Tibial artery (tissue), 4 donors: ENCODE measurements at regions not wholly inside any gene's neighbourhood (a gene's known extent, or its start where the extent isn't known, plus 50 kb on each side); places are given as distances from the start of the nearest gene placed in this dataset.

Experiments
- DNase-seq, 2 donors: peaks; one replicate each; pipeline ENCODE4 v3.0.0-alpha.2; 2019
- H3K27ac ChIP-seq, 2 donors: fragments of 200-600 bp; sonication (generic) in 1 of 2; 1 replicate in 1 of 2; 2 replicates in 1 of 2; pipeline ENCODE4 v1.5.1; 2018 to 2019; ENCODE audit warnings: mild to moderate bottlenecking in 1 of 2
- H3K27me3 ChIP-seq, 2 donors: fragments of 200-600 bp; sonication (generic) in 1 of 2; one replicate each; pipeline versions ENCODE4 v1.5.1 to v1.6.0; 2016 to 2019
- H3K36me3 ChIP-seq, 3 donors: fragments of 200-600 bp; sonication (generic) in 2 of 3; one replicate each; pipeline ENCODE4 v1.5.1; 2016 to 2019; ENCODE audit warnings: mild to moderate bottlenecking in 2 of 3
- H3K4me1 ChIP-seq, 4 donors: fragments of 200-600 bp; sonication (generic) in 2 of 4; 1 replicate in 3 of 4; 2 replicates in 1 of 4; pipeline ENCODE4 v1.5.1; 2016 to 2019
- H3K4me3 ChIP-seq, 2 donors: fragments of 200-600 bp; sonication (generic) in 1 of 2; 1 replicate in 1 of 2; 2 replicates in 1 of 2; pipeline ENCODE4 v1.5.1; 2018 to 2019; ENCODE audit warnings: mild to moderate bottlenecking in 2 of 2
- H3K9me3 ChIP-seq, 3 donors: fragments of 200-600 bp; sonication (generic) in 1 of 3; one replicate each; pipeline ENCODE4 v1.5.1; 2016 to 2019
- intact Hi-C: fragments of 100-400 bp; cut with DNase I; formaldehyde crosslinking; loops from one replicate; pipeline ENCODE4 v1.15.0; 2023; ENCODE audit warnings: low total_unique reads
- TF ChIP-seq, protein P1 (sequence below), 2 experiments: fragments of 200-600 bp in 1 of 2; fragments of 450-650 bp in 1 of 2; IDR thresholded peaks; one replicate each; pipeline ENCODE4 v1.5.1; 2017 to 2019; ENCODE audit warnings: antibody characterized with exemption in 2 of 2, mild to moderate bottlenecking in 1 of 2, moderate library complexity in 1 of 2

DNA sequence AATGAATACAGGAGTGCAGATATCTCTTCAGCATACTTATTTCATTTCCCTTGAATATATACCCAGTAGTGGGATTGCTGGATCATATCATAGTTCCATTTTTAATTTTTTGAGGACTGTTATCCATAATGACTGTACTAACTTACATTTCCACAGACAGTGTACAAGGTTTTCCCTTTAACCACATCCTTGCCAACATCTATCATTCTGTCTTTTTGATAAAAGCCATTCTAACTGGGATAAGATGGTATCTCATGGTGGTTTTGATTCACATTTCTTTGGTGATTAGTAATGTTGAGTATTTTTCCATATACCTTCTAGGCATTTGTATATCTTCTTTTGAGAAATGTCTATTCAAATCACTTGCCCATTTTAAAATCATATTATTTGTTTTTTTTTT lies 325.2 kb downstream of the CYP26B1 start:
- no peak overlapping the region for H3K4me3 ChIP-seq
- TF ChIP-seq, protein P1, sequence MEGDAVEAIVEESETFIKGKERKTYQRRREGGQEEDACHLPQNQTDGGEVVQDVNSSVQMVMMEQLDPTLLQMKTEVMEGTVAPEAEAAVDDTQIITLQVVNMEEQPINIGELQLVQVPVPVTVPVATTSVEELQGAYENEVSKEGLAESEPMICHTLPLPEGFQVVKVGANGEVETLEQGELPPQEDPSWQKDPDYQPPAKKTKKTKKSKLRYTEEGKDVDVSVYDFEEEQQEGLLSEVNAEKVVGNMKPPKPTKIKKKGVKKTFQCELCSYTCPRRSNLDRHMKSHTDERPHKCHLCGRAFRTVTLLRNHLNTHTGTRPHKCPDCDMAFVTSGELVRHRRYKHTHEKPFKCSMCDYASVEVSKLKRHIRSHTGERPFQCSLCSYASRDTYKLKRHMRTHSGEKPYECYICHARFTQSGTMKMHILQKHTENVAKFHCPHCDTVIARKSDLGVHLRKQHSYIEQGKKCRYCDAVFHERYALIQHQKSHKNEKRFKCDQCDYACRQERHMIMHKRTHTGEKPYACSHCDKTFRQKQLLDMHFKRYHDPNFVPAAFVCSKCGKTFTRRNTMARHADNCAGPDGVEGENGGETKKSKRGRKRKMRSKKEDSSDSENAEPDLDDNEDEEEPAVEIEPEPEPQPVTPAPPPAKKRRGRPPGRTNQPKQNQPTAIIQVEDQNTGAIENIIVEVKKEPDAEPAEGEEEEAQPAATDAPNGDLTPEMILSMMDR (IDR thresholded peaks at IDR 0.05): no peak
- no peaks in the 10 kb centered on the region for H3K4me1 ChIP-seq
- no peaks in the 10 kb centered on the region for H3K9me3 ChIP-seq
- H3K27me3 ChIP-seq: no peaks in the 10 kb centered on the region
- H3K27ac ChIP-seq: no peak overlapping the region
- intact Hi-C loops: no loop called here
- H3K36me3 ChIP-seq: no peaks in the 10 kb centered on the region
- DNase-seq: no peak

DNA sequence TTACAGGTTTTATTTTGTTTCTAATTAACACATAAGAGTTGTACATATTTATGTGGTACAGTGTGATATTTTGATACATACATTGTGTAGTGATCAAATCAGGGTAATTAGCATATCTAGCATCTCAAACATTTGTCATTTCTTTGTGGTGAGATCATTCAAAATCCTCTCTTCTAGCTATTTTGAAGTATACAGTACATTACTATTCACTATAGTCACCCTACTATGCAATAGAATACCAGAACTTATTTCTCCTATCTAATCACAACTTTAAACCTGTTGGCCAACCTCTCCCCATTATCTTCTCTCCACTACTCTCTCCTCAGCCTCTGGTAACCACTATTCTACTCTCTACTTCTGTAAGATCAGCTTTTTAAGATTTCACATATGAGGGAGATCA lies 325.8 kb downstream of the CYP26B1 start:
- intact Hi-C loops: no loop called here
- TF ChIP-seq, protein P1 (IDR thresholded peaks at IDR 0.05): no peak
- H3K36me3 ChIP-seq: no peaks in the 10 kb centered on the region
- H3K4me1 ChIP-seq: no peaks in the 10 kb centered on the region
- DNase-seq: no peak
- H3K4me3 ChIP-seq: no peak overlapping the region
- H3K27me3 ChIP-seq: no peaks in the 10 kb centered on the region
- no peaks in the 10 kb centered on the region for H3K9me3 ChIP-seq
- no peak overlapping the region for H3K27ac ChIP-seq

DNA sequence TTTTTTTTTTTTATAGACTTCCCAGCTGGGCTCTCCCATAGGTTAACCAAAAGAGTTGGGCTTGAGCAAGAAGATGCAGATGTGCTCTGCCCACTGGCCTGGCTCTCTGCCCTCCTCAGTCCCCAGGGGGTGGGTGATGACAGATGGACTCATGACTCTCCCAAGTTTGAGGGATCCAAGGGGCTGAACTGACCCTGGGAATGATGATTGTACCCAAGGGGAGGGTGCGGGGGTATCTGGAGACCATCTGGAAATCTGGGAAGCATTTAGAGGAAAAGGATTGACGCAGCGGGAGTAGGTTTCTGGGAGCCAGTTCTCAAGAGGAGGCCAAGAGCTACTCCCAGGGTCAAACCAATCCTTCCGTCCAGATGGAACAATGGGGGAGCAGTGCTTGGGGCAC lies 330.8 kb downstream of the CYP26B1 start:
- intact Hi-C loops: no loop called here
- Histone ChIP-seq H3K36me3 (no peaks in the 10 kb centered on the region), H3K27ac (no peak overlapping the region), H3K9me3 (no peaks in the 10 kb centered on the region), H3K27me3 (no peaks in the 10 kb centered on the region), H3K4me3 (no peak overlapping the region), H3K4me1 (no peaks in the 10 kb centered on the region)
- DNase-seq: no peak
- TF ChIP-seq, protein P1 (IDR thresholded peaks at IDR 0.05): no peak

DNA sequence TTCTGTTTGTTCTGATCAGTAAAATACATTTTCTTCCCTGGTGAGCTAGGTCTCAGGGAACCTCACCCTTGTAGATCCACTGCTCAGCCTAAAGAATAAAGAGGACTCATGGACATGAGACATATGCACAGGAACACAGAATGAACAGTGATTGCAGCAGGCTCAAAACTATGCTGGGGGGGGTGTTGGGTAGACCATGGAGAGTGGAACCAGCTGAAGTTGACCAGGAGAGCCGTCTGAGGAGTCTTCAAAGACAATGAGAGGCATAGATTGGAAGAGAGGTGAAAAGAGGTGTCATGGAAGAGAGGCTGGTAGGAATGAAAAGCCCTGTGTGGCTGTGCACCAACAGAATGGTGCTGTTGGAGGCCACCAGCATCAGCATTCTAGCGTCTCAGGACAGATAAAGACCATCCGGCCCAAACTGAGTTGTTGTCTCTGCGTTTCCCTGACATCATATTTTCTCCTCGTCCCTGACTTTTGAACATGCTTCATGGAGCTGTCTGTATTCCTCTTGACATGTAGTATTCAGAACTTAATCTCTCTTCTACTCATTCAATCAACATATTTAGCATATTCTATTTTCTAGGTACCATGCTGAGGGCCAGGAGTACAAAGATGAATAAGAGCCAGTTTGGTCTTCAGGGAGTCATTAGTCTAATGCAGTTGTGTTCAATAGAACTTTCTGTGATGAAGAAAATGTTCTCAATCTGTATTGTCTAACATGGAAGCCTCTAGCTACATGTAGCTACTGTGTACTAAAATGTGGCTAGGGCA lies 331.8 kb downstream of the CYP26B1 start:
- no peak for DNase-seq
- intact Hi-C loops: no loop called here
- no peaks in the 10 kb centered on the region for H3K4me1 ChIP-seq
- H3K27me3 ChIP-seq: no peaks in the 10 kb centered on the region
- no peaks in the 10 kb centered on the region for H3K9me3 ChIP-seq
- TF ChIP-seq, protein P1 (IDR thresholded peaks at IDR 0.05): no peak
- no peak overlapping the region for H3K4me3 ChIP-seq
- no peak overlapping the region for H3K27ac ChIP-seq
- H3K36me3 ChIP-seq: no peaks in the 10 kb centered on the region

DNA sequence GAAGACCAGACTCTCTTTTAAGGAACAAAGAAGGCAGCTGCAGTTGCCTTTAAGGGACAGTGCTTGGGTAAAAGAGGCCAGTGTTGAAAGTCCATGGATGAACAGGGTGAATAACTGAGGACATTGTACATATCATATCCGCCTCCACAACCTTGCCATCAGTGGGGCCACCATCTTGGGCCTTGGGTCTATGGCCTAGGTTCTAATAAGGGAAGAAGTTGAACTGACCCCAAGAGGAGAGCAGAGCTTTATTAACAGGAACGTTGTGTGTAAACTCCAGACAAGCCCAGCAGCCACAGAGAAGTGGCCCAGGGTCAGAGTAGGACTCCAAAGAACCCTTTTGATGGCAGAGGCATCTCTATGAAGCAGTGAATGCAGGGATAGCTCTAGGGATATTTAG lies 332.8 kb downstream of the CYP26B1 start:
- H3K27me3 ChIP-seq: no peaks in the 10 kb centered on the region
- H3K36me3 ChIP-seq: no peaks in the 10 kb centered on the region
- DNase-seq: no peak
- H3K4me1 ChIP-seq: no peaks in the 10 kb centered on the region
- no peak overlapping the region for H3K27ac ChIP-seq
- no peaks in the 10 kb centered on the region for H3K9me3 ChIP-seq
- intact Hi-C loops: no loop called here
- H3K4me3 ChIP-seq: no peak overlapping the region
- TF ChIP-seq, protein P1 (IDR thresholded peaks at IDR 0.05): no peak
